ENCODE measurements at regions not wholly inside any gene's neighbourhood (a gene's known extent, or its start where the extent isn't known, plus 50 kb on each side); places are given as distances from the start of the nearest gene placed in this dataset.

DNA sequence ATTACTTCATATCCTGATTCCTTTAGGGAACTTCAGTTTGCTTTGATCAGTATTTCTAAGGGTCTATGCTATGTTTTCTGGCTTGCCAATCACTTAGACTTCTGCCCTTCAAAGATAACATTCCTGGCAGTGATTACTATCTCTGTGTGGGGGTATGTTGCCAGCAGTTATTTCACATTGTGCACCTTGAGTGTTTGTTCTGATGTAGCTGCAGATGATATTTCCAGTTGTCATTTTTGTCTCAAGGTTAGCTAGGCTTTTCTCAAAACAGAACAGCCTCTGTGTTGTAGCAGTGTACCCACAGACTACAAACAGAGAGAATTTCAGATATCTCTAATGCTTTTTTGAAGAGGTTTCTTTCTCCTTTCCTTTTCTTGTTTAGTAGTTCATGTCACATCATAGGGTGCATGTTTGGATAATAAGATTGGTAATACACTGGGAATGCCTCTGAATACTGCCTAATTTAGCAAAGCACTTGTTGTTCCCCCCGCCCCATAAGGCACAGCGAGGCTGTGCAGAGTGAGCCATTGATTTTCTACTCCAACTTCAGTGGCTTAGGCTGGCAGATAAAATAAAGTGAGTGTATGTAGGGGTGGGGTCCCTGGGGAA lies 134.7 kb upstream of the AGR3 start (continued):
- TF ChIP-seq ZFP1 (CRISPR knock-in tag; IDR thresholded peaks at IDR 0.05) (0 out of 2 replicates have a peak, but pooled peaks have one; percentile 50), TBX2 (CRISPR knock-in tag; IDR thresholded peaks at IDR 0.05; ENCODE audit: borderline replicate concordance) (no peak), KAT8 (CRISPR knock-in tag; IDR thresholded peaks at IDR 0.05) (0 out of 2 replicates have a peak, but pooled peaks have one; percentile 46), ZNF383 (CRISPR knock-in tag; IDR thresholded peaks at IDR 0.05; ENCODE audit: borderline replicate concordance) (no peak), NR2F6 (IDR thresholded peaks at IDR 0.05) (no peak), NR2F6 (CRISPR knock-in tag; IDR thresholded peaks at IDR 0.05) (0 out of 2 replicates have a peak, but pooled peaks have one; percentile 24), ZKSCAN1 (IDR thresholded peaks at IDR 0.05; ENCODE audit: low read length) (no peak), ZNF772 (CRISPR knock-in tag; IDR thresholded peaks at IDR 0.05) (no peak), SIN3A (IDR thresholded peaks at IDR 0.05; ENCODE audit: borderline replicate concordance, low read depth, low read length) (no peak), ZNF546 (CRISPR knock-in tag; conservative IDR thresholded peaks at IDR 0.05) (no peak), ZNF792 (CRISPR knock-in tag; IDR thresholded peaks at IDR 0.05) (peak; percentile 82), NFKB2 (CRISPR knock-in tag; IDR thresholded peaks at IDR 0.05; ENCODE audit: borderline replicate concordance) (no peak), MEIS2 (CRISPR knock-in tag; IDR thresholded peaks at IDR 0.05) (no peak), ZNF609 (CRISPR knock-in tag; IDR thresholded peaks at IDR 0.05; ENCODE audit: borderline replicate concordance) (peak; percentile 23; the same call in 1 of the 2 replicates), PAX8 (CRISPR knock-in tag; IDR thresholded peaks at IDR 0.05; ENCODE audit: borderline replicate concordance) (no peak)
- TF ChIP-seq, protein P1, sequence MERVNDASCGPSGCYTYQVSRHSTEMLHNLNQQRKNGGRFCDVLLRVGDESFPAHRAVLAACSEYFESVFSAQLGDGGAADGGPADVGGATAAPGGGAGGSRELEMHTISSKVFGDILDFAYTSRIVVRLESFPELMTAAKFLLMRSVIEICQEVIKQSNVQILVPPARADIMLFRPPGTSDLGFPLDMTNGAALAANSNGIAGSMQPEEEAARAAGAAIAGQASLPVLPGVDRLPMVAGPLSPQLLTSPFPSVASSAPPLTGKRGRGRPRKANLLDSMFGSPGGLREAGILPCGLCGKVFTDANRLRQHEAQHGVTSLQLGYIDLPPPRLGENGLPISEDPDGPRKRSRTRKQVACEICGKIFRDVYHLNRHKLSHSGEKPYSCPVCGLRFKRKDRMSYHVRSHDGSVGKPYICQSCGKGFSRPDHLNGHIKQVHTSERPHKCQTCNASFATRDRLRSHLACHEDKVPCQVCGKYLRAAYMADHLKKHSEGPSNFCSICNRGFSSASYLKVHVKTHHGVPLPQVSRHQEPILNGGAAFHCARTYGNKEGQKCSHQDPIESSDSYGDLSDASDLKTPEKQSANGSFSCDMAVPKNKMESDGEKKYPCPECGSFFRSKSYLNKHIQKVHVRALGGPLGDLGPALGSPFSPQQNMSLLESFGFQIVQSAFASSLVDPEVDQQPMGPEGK (CRISPR knock-in tag; IDR thresholded peaks at IDR 0.05), result peak; percentile 63
- TF ChIP-seq, protein P2, sequence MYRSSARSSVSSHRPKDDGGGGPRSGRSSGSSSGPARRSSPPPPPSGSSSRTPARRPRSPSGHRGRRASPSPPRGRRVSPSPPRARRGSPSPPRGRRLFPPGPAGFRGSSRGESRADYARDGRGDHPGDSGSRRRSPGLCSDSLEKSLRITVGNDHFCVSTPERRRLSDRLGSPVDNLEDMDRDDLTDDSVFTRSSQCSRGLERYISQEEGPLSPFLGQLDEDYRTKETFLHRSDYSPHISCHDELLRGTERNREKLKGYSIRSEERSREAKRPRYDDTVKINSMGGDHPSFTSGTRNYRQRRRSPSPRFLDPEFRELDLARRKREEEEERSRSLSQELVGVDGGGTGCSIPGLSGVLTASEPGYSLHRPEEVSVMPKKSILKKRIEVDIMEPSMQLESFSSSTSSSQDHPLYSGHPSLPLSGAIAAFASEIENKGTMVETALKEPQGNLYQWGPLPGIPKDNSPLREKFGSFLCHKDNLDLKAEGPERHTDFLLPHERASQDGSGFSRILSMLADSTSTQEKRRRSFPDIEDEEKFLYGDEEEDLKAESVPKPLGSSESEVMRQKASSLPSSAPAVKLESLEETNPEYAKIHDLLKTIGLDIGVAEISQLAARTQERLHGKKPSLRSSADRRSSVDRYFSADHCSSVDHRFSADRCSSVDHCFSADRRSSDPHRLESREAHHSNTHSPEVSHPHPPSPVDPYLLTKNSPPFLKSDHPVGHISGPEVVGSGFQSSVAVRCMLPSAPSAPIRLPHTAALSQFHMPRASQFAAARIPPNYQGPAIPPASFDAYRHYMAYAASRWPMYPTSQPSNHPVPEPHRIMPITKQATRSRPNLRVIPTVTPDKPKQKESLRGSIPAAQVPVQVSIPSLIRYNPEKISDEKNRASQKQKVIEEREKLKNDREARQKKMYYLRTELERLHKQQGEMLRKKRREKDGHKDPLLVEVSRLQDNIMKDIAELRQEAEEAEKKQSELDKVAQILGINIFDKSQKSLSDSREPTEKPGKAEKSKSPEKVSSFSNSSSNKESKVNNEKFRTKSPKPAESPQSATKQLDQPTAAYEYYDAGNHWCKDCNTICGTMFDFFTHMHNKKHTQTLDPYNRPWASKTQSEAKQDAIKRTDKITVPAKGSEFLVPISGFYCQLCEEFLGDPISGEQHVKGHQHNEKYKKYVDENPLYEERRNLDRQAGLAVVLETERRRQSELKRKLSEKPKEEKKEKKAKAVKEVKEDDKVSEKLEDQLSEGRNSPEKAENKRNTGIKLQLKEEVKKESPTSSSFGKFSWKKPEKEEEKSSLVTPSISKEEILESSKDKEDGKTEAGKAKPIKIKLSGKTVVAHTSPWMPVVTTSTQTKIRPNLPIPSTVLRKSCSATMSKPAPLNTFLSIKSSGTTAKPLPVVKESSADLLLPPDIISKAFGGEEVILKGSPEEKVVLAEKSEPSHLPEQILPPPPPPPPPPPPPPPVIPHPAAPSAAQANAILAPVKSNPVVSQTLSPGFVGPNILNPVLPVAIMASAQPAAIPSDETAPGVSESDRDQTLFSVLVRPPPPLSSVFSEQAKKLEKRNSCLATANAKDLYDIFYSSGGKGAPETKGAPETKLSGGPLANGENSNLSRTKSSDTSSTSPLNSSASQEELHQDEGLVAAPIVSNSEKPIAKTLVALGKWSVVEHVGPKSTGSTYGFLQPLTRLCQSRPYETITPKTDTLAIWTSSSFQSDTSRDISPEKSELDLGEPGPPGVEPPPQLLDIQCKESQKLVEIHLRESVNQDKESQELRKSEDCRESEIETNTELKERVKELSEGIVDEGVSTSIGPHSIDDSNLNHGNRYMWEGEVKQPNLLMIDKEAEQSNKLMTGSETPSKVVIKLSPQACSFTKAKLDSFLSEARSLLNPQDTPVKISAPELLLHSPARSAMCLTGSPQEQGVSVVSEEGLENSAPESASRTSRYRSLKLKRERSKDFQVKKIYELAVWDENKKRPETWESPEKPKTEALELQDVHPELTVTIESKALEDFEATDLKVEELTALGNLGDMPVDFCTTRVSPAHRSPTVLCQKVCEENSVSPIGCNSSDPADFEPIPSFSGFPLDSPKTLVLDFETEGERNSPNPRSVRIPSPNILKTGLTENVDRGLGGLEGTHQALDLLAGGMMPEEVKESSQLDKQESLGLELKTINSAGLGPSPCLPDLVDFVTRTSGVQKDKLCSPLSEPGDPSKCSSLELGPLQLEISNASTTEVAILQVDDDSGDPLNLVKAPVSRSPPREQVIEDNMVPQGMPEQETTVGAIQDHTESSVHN (CRISPR knock-in tag; IDR thresholded peaks at IDR 0.05), result no peak

Data from HepG2 (cell line).